Peyer's patch (tissue), 4 donors: ENCODE measurements at regions not wholly inside any gene's neighbourhood (a gene's known extent, or its start where the extent isn't known, plus 50 kb on each side); places are given as distances from the start of the nearest gene placed in this dataset.

Experiments
- POLR2A ChIP-seq, 2 donors: fragments of 450-650 bp; IDR thresholded peaks; one replicate each; pipeline ENCODE4 v1.5.1; 2017; ENCODE audit warnings: antibody characterized with exemption in 2 of 2, mild to moderate bottlenecking in 2 of 2, moderate library complexity in 2 of 2
- TF ChIP-seq, protein P1 (sequence below), 6 experiments: fragments of 450-650 bp in 4 of 6; fragments of 200-600 bp in 2 of 6; sonication (generic) in 1 of 6; IDR thresholded peaks; one replicate each; pipeline ENCODE4 v1.5.1; 2017 to 2019; ENCODE audit warnings: antibody characterized with exemption in 6 of 6, mild to moderate bottlenecking in 3 of 6, moderate library complexity in 1 of 6

DNA sequence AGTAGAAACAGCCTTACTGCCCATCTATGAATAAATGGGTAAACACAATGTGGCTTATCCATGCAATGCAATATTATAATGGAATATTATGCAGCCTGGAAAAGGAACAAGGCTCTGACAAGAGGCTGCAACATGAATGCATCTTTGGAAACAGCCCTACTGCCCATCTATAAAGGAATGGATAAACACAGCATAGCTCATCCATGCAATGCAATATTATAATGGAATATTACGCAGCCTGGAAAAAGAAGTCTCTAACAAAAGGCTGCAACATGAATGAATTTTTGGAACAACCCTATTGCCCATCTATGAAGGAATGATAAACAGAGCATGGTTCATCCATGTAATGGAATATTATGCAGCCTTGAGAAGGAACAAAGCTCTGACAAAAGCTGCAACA is 161.0 kb downstream of the CRLF2 start:
- no peak for TF ChIP-seq POLR2A (IDR thresholded peaks at IDR 0.05)
- TF ChIP-seq, protein P1, sequence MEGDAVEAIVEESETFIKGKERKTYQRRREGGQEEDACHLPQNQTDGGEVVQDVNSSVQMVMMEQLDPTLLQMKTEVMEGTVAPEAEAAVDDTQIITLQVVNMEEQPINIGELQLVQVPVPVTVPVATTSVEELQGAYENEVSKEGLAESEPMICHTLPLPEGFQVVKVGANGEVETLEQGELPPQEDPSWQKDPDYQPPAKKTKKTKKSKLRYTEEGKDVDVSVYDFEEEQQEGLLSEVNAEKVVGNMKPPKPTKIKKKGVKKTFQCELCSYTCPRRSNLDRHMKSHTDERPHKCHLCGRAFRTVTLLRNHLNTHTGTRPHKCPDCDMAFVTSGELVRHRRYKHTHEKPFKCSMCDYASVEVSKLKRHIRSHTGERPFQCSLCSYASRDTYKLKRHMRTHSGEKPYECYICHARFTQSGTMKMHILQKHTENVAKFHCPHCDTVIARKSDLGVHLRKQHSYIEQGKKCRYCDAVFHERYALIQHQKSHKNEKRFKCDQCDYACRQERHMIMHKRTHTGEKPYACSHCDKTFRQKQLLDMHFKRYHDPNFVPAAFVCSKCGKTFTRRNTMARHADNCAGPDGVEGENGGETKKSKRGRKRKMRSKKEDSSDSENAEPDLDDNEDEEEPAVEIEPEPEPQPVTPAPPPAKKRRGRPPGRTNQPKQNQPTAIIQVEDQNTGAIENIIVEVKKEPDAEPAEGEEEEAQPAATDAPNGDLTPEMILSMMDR (IDR thresholded peaks at IDR 0.05), result no peak
